C4-2B (cell line): ENCODE measurements at regions not wholly inside any gene's neighbourhood (a gene's known extent, or its start where the extent isn't known, plus 50 kb on each side); places are given as distances from the start of the nearest gene placed in this dataset.

Experiments used
- CTCF ChIP-seq: fragments of 450-650 bp; conservative IDR thresholded peaks from 2 replicates; pipeline ENCODE4 v1.5.1; 2017; ENCODE audit warnings: mild to moderate bottlenecking
- ZFX ChIP-seq: fragments of 450-650 bp; IDR thresholded peaks from 2 replicates; pipeline ENCODE4 v1.6.1; 2017

GRCh38 chr5:37975531-37975930, 135.7 kb upstream of the GDNF start:
- no peak for TF ChIP-seq CTCF
- no peak for TF ChIP-seq ZFX
